Skeletal muscle tissue (tissue), 3 donors: ENCODE measurements at regions not wholly inside any gene's neighbourhood (a gene's known extent, or its start where the extent isn't known, plus 50 kb on each side); places are given as distances from the start of the nearest gene placed in this dataset.

Experiments
- H3K27ac ChIP-seq: one replicate; pipeline ENCODE4 v1.7.0; 2013; ENCODE audit warnings: mild to moderate bottlenecking, low read depth, low read length, inconsistent platforms
- H3K27me3 ChIP-seq, 3 donors: one replicate each; pipeline ENCODE4 v1.7.0; 2013; ENCODE audit warnings: low read length in 3 of 3; ENCODE audit not compliant: control insufficient read depth in 3 of 3, insufficient read depth in 3 of 3
- H3K36me3 ChIP-seq, 3 donors: one replicate each; pipeline ENCODE4 v1.7.0; 2013; ENCODE audit warnings: low read length in 3 of 3; ENCODE audit not compliant: control insufficient read depth in 3 of 3, insufficient read depth in 3 of 3
- H3K4me1 ChIP-seq, 3 donors: one replicate each; pipeline ENCODE4 v1.7.0; 2013; ENCODE audit warnings: low read length in 3 of 3, mild to moderate bottlenecking in 3 of 3; ENCODE audit not compliant: control insufficient read depth in 3 of 3, insufficient read depth in 3 of 3
- H3K4me3 ChIP-seq, 3 donors: one replicate each; pipeline ENCODE4 v1.7.0; 2013; ENCODE audit warnings: low read length in 3 of 3
- H3K9ac ChIP-seq, 3 donors: one replicate each; pipeline ENCODE4 v1.7.0; 2013; ENCODE audit warnings: low read length in 3 of 3, mild to moderate bottlenecking in 3 of 3, moderate library complexity in 2 of 3, low read depth in 1 of 3
- H3K9me3 ChIP-seq, 3 donors: one replicate each; pipeline ENCODE4 v1.7.0; 2013; ENCODE audit warnings: low read length in 3 of 3; ENCODE audit not compliant: control insufficient read depth in 3 of 3
- donor health status: Osteomylitis.

GRCh38 chr18:67600181-67601180 is 84.0 kb upstream of the DSEL start:
- H3K9me3 ChIP-seq: peaks cover 0 to 2% (median 0%) of the 10 kb centered on the region in 3 donors
- H3K4me3 ChIP-seq: no peak overlapping the region
- no peak overlapping the region for H3K27ac ChIP-seq
- no peaks in the 10 kb centered on the region for H3K27me3 ChIP-seq
- H3K9ac ChIP-seq: no peak overlapping the region
- H3K4me1 ChIP-seq: peaks cover 0 to 4% (median 0%) of the 10 kb centered on the region in 3 donors
- no peaks in the 10 kb centered on the region for H3K36me3 ChIP-seq

GRCh38 chr18:67599277-67599676 is 82.8 kb upstream of the DSEL start:
- Histone ChIP-seq H3K9me3 (peaks cover 0 to 2% (median 0%) of the 10 kb centered on the region in 3 donors), H3K36me3 (no peaks in the 10 kb centered on the region), H3K4me3 (no peak overlapping the region), H3K9ac (no peak overlapping the region), H3K27me3 (no peaks in the 10 kb centered on the region), H3K27ac (no peak overlapping the region), H3K4me1 (peaks cover 0 to 4% (median 0%) of the 10 kb centered on the region in 3 donors)

GRCh38 chr18:67597759-67598158 is 81.2 kb upstream of the DSEL start:
- H3K9me3 ChIP-seq: no peaks in the 10 kb centered on the region
- H3K9ac ChIP-seq: no peak overlapping the region
- H3K4me3 ChIP-seq: no peak overlapping the region
- H3K36me3 ChIP-seq: no peaks in the 10 kb centered on the region
- no peak overlapping the region for H3K27ac ChIP-seq
- peaks cover 0 to 4% (median 0%) of the 10 kb centered on the region in 3 donors for H3K4me1 ChIP-seq
- no peaks in the 10 kb centered on the region for H3K27me3 ChIP-seq

- H3K4me3 ChIP-seq: no peak overlapping the region
- no peak overlapping the region for H3K9ac ChIP-seq
- H3K27ac ChIP-seq: no peak overlapping the region
- H3K27me3 ChIP-seq: no peaks in the 10 kb centered on the region
- H3K4me1 ChIP-seq: peaks cover 0 to 4% (median 0%) of the 10 kb centered on the region in 3 donors
- H3K36me3 ChIP-seq: no peaks in the 10 kb centered on the region
- H3K9me3 ChIP-seq: no peaks in the 10 kb centered on the region
These were observed 79.5 kb upstream of the DSEL start for GRCh38 chr18:67596003-67596402.

GRCh38 chr18:67590571-67591141 is 74.1 kb upstream of the DSEL start:
- Histone ChIP-seq H3K27ac (no peak overlapping the region), H3K9ac (no peak overlapping the region), H3K27me3 (no peaks in the 10 kb centered on the region), H3K4me3 (no peak overlapping the region), H3K4me1 (no peaks in the 10 kb centered on the region), H3K36me3 (no peaks in the 10 kb centered on the region), H3K9me3 (no peaks in the 10 kb centered on the region)

GRCh38 chr18:67589325-67589724 is 72.8 kb upstream of the DSEL start:
- Histone ChIP-seq H3K27ac (no peak overlapping the region), H3K9me3 (no peaks in the 10 kb centered on the region), H3K9ac (no peak overlapping the region), H3K27me3 (no peaks in the 10 kb centered on the region), H3K4me3 (no peak overlapping the region), H3K36me3 (no peaks in the 10 kb centered on the region), H3K4me1 (no peaks in the 10 kb centered on the region)

GRCh38 chr18:67586101-67586500 is 69.6 kb upstream of the DSEL start:
- no peaks in the 10 kb centered on the region for H3K27me3 ChIP-seq
- no peak overlapping the region for H3K27ac ChIP-seq
- H3K4me3 ChIP-seq: no peak overlapping the region
- no peaks in the 10 kb centered on the region for H3K36me3 ChIP-seq
- no peak overlapping the region for H3K9ac ChIP-seq
- no peaks in the 10 kb centered on the region for H3K4me1 ChIP-seq
- H3K9me3 ChIP-seq: no peaks in the 10 kb centered on the region

- H3K9ac ChIP-seq: no peak overlapping the region
- H3K27ac ChIP-seq: no peak overlapping the region
- H3K9me3 ChIP-seq: no peaks in the 10 kb centered on the region
- H3K27me3 ChIP-seq: no peaks in the 10 kb centered on the region
- no peak overlapping the region for H3K4me3 ChIP-seq
- no peaks in the 10 kb centered on the region for H3K36me3 ChIP-seq
- no peaks in the 10 kb centered on the region for H3K4me1 ChIP-seq
These were observed 67.1 kb upstream of the DSEL start for GRCh38 chr18:67583621-67584020.

GRCh38 chr18:67582488-67582887 is 66.0 kb upstream of the DSEL start:
- Histone ChIP-seq H3K4me1 (no peaks in the 10 kb centered on the region), H3K27me3 (no peaks in the 10 kb centered on the region), H3K27ac (no peak overlapping the region), H3K9ac (no peak overlapping the region), H3K4me3 (no peak overlapping the region), H3K36me3 (no peaks in the 10 kb centered on the region), H3K9me3 (no peaks in the 10 kb centered on the region)

GRCh38 chr18:67581178-67581577 is 64.7 kb upstream of the DSEL start:
- H3K27ac ChIP-seq: no peak overlapping the region
- no peaks in the 10 kb centered on the region for H3K27me3 ChIP-seq
- no peaks in the 10 kb centered on the region for H3K4me1 ChIP-seq
- H3K4me3 ChIP-seq: no peak overlapping the region
- no peaks in the 10 kb centered on the region for H3K9me3 ChIP-seq
- H3K36me3 ChIP-seq: no peaks in the 10 kb centered on the region
- H3K9ac ChIP-seq: no peak overlapping the region
